ENCODE measurements at regions not wholly inside any gene's neighbourhood (a gene's known extent, or its start where the extent isn't known, plus 50 kb on each side); places are given as distances from the start of the nearest gene placed in this dataset.
"Not testable (repeated sequence)": the region's sequence is repeated elsewhere in the genome, so short reads cannot be mapped to it uniquely, and the experiment has no call there.

DNA sequence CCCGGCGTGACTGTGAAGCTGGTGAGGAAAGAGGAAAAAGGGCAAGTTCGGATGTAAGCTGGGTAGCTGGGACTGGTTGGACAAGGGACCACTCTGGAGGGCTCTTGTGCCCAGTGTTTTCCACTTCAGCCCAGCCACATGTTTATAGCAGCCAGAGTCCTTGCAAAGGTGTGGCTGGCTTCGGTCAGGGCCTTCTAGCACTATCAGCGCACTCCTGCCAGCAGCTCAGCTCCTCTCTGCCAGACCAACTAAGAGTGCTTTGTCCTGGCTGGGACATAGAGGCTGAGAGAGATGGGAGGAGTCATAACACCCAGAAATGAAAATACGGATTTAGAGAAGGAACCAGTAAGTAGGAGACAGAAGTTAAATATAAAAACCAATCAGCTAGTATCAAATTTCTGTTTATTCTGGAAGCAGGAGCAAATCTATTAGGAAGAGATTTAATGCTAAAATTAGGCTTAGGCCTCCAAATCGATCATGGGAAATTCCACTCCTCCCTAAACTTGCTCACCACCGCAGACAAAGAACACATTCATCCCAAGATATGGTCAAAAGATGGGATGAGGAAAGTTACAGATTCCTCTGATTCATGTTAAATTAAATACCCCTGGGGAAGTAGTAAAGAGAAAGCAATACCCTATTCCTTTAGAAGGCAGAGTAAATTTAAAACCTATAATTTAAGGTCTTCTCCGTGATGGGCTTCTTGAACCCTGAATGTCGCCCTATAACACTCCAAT lies 135.0 kb downstream of the RALA start:
- DNase-seq (ENCODE audit: low read depth in 3 of 3) = no peak

- DNase-seq (ENCODE audit: low read depth in 3 of 3) = no peak
Observed at GRCh38 chr7:39761449-39761848, 138.1 kb downstream of the RALA start.

GRCh38 chr7:39762466-39762865 lies 139.1 kb downstream of the RALA start:
- DNase-seq (ENCODE audit: low read depth in 3 of 3) = not testable (repeated sequence)

- not testable (repeated sequence) for DNase-seq (ENCODE audit: low read depth in 3 of 3)
Observed at GRCh38 chr7:39762881-39763280, 139.5 kb downstream of the RALA start.

DNA sequence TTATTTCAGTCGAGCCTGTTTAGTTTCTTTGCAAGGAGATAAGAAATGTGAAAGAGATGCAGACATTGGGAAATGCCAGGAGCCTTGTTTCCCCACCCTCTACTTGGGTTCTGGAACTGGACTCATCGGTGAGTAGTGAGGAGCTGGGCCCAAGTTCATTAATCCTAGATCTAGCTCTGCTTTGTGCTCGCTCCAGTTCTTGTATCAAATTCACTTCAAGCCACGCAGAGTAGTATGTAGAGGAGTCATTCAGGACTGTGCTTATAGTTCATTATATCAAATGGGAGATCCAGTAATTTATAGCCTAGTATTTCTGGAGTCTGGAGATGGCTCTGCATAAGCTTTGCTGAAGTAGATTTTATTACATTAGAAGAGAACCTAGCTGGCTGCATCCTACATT lies 142.5 kb downstream of the RALA start:
- DNase-seq (ENCODE audit: low read depth in 3 of 3) = not testable (repeated sequence)

GRCh38 chr7:39768439-39768838 lies 145.1 kb downstream of the RALA start:
- not testable (repeated sequence) for DNase-seq (ENCODE audit: low read depth in 3 of 3)

DNA sequence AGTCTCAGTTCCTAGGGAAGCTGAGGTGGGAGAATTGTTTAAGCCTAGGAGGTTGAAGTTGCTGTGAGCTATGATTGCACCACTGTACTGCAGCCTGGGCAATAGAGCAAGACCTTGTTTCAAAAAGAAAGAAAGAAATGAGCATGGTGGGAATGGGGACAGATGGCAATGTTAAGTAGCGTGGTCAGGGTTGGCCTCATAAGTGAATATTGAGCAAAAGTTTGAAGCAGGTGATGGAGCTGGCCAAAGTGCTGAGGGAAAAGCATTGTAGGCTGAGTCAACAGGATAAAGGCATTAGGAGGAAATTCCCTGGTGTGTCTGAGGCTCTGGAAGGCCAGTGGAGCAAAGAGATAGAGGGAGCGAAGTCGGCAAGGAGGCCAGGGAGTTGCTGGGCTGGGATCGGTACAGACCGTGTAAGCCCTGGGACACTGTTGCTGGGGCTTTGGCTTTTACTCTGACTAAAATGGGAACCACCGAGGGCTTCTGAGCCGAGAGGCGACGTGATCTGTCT lies 151.0 kb downstream of the RALA start:
- DNase-seq (ENCODE audit: low read depth in 3 of 3) = not testable (repeated sequence)

DNA sequence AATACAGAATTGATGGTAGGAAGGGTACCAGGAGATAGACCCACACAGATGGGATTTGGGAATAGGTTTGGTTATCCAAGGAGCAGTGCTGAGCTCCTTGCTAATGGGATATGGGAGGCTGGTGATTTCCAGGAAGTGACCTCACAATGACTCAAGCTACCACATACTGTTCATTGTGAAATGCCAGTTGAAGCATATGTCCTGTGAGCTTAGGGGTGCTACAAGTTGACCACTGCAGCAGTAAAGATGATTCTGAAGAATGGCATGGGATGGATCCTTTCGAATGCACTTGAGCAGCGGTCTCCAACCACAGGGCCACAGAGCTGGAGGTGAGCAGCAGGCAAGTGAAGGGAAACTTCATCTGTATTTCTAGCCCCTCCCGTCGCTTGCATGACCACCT lies 158.2 kb downstream of the RALA start:
- not testable (repeated sequence) for DNase-seq (ENCODE audit: low read depth in 3 of 3)

DNA sequence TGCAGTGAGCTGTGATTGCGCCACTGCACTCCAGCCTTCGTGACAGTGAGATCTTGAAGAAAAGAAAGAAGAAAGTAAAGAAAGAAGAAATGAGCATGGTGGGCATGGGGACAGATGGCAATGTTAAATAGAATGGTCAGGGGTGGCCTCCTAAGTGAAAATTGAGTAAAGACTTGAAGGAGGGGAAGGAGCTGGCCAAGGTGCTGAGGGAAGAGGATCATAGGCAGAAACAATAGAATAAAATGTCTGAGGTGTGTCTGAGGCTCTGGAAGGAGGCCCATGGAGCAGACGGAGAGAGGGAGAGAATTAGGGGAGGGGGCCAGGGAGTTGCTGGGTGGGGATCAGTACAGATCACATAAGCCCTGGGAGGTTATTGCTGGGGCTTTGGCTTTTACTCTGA lies 163.1 kb downstream of the RALA start:
- DNase-seq (ENCODE audit: low read depth in 3 of 3) = not testable (repeated sequence)

DNA sequence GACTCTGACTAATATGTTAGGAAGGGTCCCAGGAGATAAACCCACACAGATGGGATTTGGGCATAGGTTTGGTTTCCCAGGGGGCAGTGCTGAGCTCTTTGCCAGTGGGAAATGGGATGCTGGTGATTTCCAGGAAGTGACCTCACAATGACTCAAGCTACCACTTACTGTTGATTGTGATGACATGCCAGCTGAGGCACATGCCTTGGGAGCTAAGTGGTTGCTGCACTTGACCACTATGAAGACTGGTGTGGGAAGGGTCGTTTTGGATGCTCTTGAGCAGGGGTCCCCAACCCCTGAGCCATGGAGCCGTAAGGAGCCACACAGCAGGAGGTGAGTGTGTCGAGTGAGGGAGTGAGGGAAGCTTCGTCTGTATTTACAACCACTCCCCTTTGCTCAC lies 159.0 kb upstream of the CDK13 start:
- not testable (repeated sequence) for DNase-seq (ENCODE audit: low read depth in 3 of 3)

DNA sequence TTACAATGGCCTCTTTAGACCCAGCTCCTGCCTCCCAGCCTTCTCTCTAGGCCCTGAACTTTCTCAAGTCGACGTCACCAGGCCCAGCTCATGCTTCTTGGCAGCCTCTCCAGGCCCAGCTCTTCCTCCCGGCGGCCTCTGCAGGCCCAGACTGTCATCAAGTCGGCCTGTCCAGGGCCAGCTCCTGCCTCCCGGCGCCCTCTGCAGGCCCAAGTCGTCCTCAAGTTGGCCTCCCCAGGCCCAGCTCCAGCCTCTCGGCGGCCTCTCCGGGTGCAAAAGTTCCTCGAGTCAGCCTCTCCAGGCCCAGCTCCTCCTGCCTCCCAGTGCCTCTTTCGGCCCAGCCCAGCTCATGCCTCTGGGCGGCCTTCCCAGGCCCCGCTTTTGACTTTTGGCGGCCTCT lies 158.1 kb upstream of the CDK13 start:
- not testable (repeated sequence) for DNase-seq (ENCODE audit: low read depth in 3 of 3)

DNA sequence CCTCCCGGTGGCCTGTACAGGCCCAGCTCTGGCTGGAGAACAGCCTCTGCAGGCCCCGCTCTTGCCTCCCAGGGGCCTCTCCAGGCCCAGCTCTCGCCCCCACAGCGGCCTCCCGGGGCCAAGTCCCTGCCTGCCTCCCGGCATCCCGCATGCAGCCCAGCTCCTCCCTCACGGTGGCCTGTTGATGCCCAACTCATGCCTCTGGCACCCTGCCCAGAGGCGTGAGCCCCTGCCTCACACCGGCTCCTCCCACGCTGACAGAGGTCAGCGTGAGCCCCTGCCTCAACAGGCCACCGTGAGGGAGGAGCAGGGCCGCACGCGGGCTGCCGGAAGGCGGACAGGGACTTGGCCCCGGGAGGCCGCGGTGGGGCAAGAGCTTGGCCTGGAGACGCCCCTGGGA lies 157.0 kb upstream of the CDK13 start:
- not testable (repeated sequence) for DNase-seq (ENCODE audit: low read depth in 3 of 3)

DNA sequence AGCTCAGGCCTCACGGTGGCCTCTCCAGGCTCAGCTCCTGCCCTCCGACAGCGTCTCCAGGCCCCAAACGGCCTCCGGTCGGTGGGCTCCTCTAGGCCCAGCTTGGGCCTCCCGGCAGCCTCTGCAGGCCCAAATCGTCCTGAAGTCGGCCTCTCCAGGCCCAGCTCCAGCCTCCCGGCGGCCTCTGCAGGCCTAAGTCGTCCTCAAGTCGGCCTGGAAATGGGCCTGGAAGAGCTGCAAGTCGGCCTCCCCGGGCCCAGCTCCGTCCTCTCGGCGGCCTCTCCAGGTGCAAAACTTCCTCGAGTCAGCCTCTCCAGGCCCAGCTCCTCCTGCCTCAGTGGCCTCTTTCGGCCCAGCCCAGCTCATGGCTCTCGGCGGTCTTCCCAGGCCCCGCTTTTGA lies 156.2 kb upstream of the CDK13 start:
- DNase-seq (ENCODE audit: low read depth in 3 of 3) = not testable (repeated sequence)

DNA sequence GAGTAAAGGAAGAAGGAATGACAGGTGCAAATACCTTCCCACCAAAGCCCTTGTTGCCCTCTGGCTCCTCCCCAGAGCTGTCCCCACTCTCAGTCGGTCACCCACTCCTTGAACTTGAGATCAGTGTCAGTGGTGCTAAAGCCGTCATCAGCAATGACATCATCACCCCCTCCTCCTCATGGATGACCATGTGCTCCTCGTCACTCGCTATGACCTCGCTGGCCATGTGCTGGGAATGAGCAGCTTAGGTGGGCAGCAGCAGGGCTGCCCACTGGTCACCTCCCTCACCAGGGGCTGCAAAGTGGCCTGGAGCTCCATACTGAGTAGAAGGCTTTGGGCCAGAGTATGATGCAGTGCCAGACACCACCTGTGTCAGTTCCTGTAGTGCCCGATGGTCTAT lies 153.1 kb upstream of the CDK13 start:
- DNase-seq (ENCODE audit: low read depth in 3 of 3) = not testable (repeated sequence)

DNA sequence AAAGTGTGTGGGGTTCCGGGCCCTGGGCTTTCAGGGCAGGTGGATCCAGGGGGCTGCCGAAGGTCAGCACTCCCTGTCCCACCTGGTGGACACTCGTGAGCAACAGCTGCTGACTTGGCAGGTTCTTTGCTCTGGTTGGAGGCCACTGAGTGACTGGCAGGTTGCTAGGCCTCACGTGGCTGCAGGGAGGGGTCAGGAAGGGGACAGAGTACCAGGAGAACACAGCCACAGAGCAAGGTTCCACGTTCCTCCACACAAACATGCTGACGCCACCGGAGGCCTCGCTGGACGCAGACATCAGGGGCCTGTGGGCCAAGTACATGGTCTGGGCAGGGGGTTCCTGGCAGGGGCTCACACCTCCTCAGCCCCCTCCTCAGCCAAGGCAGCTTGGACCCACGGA lies 152.0 kb upstream of the CDK13 start:
- DNase-seq (ENCODE audit: low read depth in 3 of 3) = not testable (repeated sequence)

- no peak for DNase-seq (ENCODE audit: low read depth in 3 of 3)
Observed at GRCh38 chr7:39808796-39809481, 141.1 kb upstream of the CDK13 start.

DNA sequence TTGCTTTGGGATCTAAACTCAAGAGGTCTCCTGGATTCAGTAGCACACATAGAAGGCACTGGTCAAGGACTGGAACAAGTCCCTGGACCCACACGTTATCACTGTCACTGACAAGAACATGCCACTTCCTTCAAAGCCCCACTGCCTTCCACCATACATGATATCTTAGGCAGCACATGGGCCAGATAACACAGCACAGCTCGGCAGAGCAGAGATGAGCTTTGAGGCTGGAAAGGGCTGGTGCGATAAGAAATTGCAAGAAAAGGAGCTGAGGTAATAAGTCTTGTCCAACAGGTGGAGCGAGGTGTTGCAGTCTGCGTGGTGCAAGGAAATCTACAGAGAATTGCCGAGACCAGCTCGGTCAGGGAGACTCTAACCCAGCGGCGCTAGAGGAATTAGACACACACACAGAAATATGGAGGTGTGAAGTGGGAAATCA lies 139.8 kb upstream of the CDK13 start:
- no peak for DNase-seq (ENCODE audit: low read depth in 3 of 3)

DNA sequence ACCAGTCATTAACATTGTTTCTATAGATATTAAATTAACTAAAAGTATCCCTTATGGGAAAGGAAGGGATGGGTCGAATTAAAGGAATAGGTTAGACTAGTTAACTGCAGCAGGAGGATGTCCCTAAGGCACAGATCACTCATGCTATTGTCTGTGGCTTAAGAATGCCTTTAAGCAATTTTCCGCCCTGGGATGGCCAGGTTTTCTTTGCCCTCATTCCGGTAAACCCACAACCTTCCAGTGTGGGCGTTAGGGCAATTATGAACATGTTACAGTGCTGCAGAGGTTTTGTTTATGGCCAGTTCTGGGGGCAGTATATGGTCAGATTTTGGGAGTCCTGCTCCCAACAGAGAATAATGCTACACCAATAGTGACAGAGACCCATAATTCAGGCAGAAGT lies 139.3 kb upstream of the CDK13 start:
- DNase-seq (ENCODE audit: low read depth in 3 of 3) = no peak

- no peak for DNase-seq (ENCODE audit: low read depth in 3 of 3)
Observed at GRCh38 chr7:39811161-39811614, 138.9 kb upstream of the CDK13 start.

- DNase-seq (ENCODE audit: low read depth in 3 of 3) = no peak
Observed at GRCh38 chr7:39816462-39817060, 133.5 kb upstream of the CDK13 start.

GRCh38 chr7:39819514-39819913 lies 130.5 kb upstream of the CDK13 start:
- no peak for DNase-seq (ENCODE audit: low read depth in 3 of 3)

- no peak for DNase-seq (ENCODE audit: low read depth in 3 of 3)
Observed at GRCh38 chr7:39824456-39825200, 125.4 kb upstream of the CDK13 start.
